Choroid plexus epithelial cell (primary cell): ENCODE measurements at regions not wholly inside any gene's neighbourhood (a gene's known extent, or its start where the extent isn't known, plus 50 kb on each side); places are given as distances from the start of the nearest gene placed in this dataset.
"Not testable (repeated sequence)": the region's sequence is repeated elsewhere in the genome, so short reads cannot be mapped to it uniquely, and the experiment has no call there.

Experiments
- DNase-seq: peaks from one replicate; pipeline ENCODE4 v3.0.0-alpha.2; 2010; ENCODE audit warnings: low read depth
- H3K4me3 ChIP-seq: 2 replicates; pipeline ENCODE4 v1.5.1; 2011; ENCODE audit warnings: low read depth, mild to moderate bottlenecking, control low read depth, low read length, moderate library complexity
- CTCF ChIP-seq: conservative IDR thresholded peaks from 2 replicates; pipeline ENCODE4 v1.5.1; 2011; ENCODE audit warnings: low read depth, mild to moderate bottlenecking, control low read depth, inconsistent platforms, low read length, moderate library complexity

GRCh38 chr12:20097626-20098025, 270.7 kb upstream of the PDE3A start:
- TF ChIP-seq CTCF, result no peak

GRCh38 chr12:20099395-20100183, 268.7 kb upstream of the PDE3A start:
- no peak for TF ChIP-seq CTCF
- DNase-seq, result no peak
- H3K4me3 ChIP-seq, result no peak overlapping the region

More at GRCh38 chr12:20097626-20098025, 270.7 kb upstream of the PDE3A start:
- peak; percentile 69 for DNase-seq
- H3K4me3 ChIP-seq, result no peak overlapping the region

- no peak for TF ChIP-seq CTCF
- peak; percentile 35 for DNase-seq
- H3K4me3 ChIP-seq, result no peak overlapping the region
Measured at GRCh38 chr12:20101046-20101445, 267.3 kb upstream of the PDE3A start.

- DNase-seq, result peak; percentile 87
- TF ChIP-seq CTCF, result no peak
- H3K4me3 ChIP-seq, result no peak overlapping the region
Measured at GRCh38 chr12:20105943-20106342, 262.4 kb upstream of the PDE3A start.

GRCh38 chr12:20109676-20110075, 258.7 kb upstream of the PDE3A start:
- TF ChIP-seq CTCF, result no peak
- no peak overlapping the region for H3K4me3 ChIP-seq

GRCh38 chr12:20115371-20115770, 253.0 kb upstream of the PDE3A start:
- H3K4me3 ChIP-seq, DNase-seq: not testable (repeated sequence)

More at GRCh38 chr12:20109676-20110075, 258.7 kb upstream of the PDE3A start:
- DNase-seq, result no peak

DNA sequence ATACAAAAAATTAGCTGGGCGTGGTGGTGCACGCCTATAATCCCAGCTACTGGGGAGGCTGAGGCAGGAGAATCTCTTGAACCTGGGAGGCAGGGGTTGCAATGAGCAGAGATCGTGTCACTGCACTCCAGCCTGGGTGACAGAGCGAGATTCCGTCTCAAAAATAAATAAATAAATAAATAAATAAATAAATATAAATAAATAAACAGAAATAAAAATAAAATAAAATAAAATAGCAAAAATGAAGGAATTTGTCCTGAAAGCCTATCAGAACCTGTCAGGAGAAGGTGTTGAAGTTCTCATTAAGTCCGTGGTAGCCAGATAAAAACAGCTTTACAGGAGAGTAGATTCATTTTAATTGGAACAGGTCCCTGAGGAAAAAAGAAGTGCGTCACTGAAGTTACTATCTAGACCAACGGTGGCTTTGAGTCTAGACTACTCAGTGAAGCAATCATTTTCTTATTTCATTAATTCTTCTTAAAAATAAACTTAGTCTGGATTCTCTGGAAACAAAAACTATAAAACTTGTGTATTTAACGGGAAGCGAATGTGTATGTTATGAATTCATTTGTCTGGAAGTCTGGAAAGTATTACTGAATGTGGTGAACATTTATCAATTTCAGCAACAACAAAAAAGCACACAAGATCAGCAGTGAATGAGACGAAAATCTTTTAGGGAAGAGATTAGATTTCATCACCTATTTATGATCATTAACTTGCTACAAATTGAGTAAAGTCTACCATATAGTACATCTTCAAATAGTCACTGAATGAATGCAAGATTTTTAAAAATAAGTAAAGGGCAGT, 248.5 kb upstream of the PDE3A start:
- no peak overlapping the region for H3K4me3 ChIP-seq
- no peak for TF ChIP-seq CTCF
- DNase-seq, result peak; percentile 54
